Bronchial epithelial cell (primary cell): ENCODE measurements at regions not wholly inside any gene's neighbourhood (a gene's known extent, or its start where the extent isn't known, plus 50 kb on each side); places are given as distances from the start of the nearest gene placed in this dataset.

Experiments used
- DNase-seq: peaks from one replicate; pipeline ENCODE4 v3.0.0-alpha.2; 2010; ENCODE audit warnings: low read depth
- FAIRE-seq: peaks from 2 replicates; lab custom pipeline; 2011; peaks lifted over from hg19 to GRCh38; lab: Jason Lieb, UNC
- H3K27me3 ChIP-seq: 2 replicates; pipeline ENCODE4 v1.5.1; 2011; ENCODE audit warnings: low read length; ENCODE audit not compliant: control insufficient read depth, insufficient read depth
- H3K36me3 ChIP-seq: 2 replicates; pipeline ENCODE4 v1.5.1; 2011; ENCODE audit warnings: low read length; ENCODE audit not compliant: control insufficient read depth, insufficient read depth
- H3K4me3 ChIP-seq: 2 replicates; pipeline ENCODE4 v1.5.1; 2011; ENCODE audit warnings: mild to moderate bottlenecking, low read depth, low read length, control low read depth
- CTCF ChIP-seq: IDR thresholded peaks from 2 replicates; pipeline ENCODE4 v1.5.1; 2011; ENCODE audit warnings: mild to moderate bottlenecking, moderate library complexity, low read length, control low read depth, inconsistent platforms; ENCODE audit not compliant: insufficient read depth, severe bottlenecking

GRCh38 chr2:12856934-12857601, 140.3 kb downstream of the TRIB2 start:
- FAIRE-seq (no peak), DNase-seq (peak; percentile 83)
- Histone ChIP-seq H3K36me3 (no peaks in the 10 kb centered on the region), H3K27me3 (no peaks in the 10 kb centered on the region), H3K4me3 (no peak overlapping the region)
- TF ChIP-seq CTCF: no peak

GRCh38 chr2:12857891-12858290, 141.2 kb downstream of the TRIB2 start:
- Histone ChIP-seq H3K4me3 (no peak overlapping the region), H3K36me3 (no peaks in the 10 kb centered on the region), H3K27me3 (no peaks in the 10 kb centered on the region)
- FAIRE-seq: no peak
- no peak for TF ChIP-seq CTCF
- peak; percentile 83 for DNase-seq

GRCh38 chr2:12858786-12859185, 142.1 kb downstream of the TRIB2 start:
- Histone ChIP-seq H3K27me3 (no peaks in the 10 kb centered on the region), H3K4me3 (no peak overlapping the region), H3K36me3 (no peaks in the 10 kb centered on the region)
- TF ChIP-seq CTCF: no peak
- DNase-seq (no peak), FAIRE-seq (no peak)

GRCh38 chr2:12861344-12861930, 144.7 kb downstream of the TRIB2 start:
- DNase-seq (peak; percentile 86), FAIRE-seq (no peak)
- H3K36me3 ChIP-seq: no peaks in the 10 kb centered on the region

GRCh38 chr2:12862541-12862940, 145.8 kb downstream of the TRIB2 start:
- Histone ChIP-seq H3K27me3 (no peaks in the 10 kb centered on the region), H3K4me3 (no peak overlapping the region), H3K36me3 (no peaks in the 10 kb centered on the region)
- FAIRE-seq: no peak
- no peak for TF ChIP-seq CTCF
- no peak for DNase-seq

More at GRCh38 chr2:12861344-12861930, 144.7 kb downstream of the TRIB2 start:
- no peak for TF ChIP-seq CTCF
- no peaks in the 10 kb centered on the region for H3K27me3 ChIP-seq
- no peak overlapping the region for H3K4me3 ChIP-seq
